GM23338 (cell line): ENCODE measurements at regions not wholly inside any gene's neighbourhood (a gene's known extent, or its start where the extent isn't known, plus 50 kb on each side); places are given as distances from the start of the nearest gene placed in this dataset.

Experiments
- ATAC-seq: fragments of 200-7000 bp; cut with Tn5 transposase; 3 replicates; pipeline ENCODE4 v1.9.1; 2020
- DNase-seq: peaks from one replicate; pipeline ENCODE4 v3.0.0-alpha.2; 2015; ENCODE audit warnings: low spot score
- H2AFZ ChIP-seq: fragments of 200-600 bp; sonication (generic); 2 replicates; pipeline ENCODE4 v1.8.0; 2016; ENCODE audit warnings: antibody characterized with exemption, mild to moderate bottlenecking, moderate library complexity
- H3F3A ChIP-seq: fragments of 200-600 bp; sonication (generic); replicated peaks from 2 replicates; pipeline ENCODE4 v1.8.0; 2017; ENCODE audit warnings: antibody characterized with exemption, mixed run types, low read depth
- H3K27ac ChIP-seq: fragments of 200-600 bp; sonication (generic); 2 replicates; pipeline ENCODE4 v1.6.1; 2016; ENCODE audit warnings: low read depth
- H3K27me3 ChIP-seq: fragments of 200-600 bp; sonication (generic); 2 replicates; pipeline ENCODE4 v1.8.0; 2016; ENCODE audit warnings: mild to moderate bottlenecking, mixed run types, moderate library complexity; ENCODE audit not compliant: insufficient read depth
- H3K36me3 ChIP-seq: fragments of 200-600 bp; sonication (generic); 2 replicates; pipeline ENCODE4 v1.8.0; 2016; ENCODE audit warnings: mild to moderate bottlenecking; ENCODE audit not compliant: insufficient read depth
- H3K4me1 ChIP-seq: fragments of 200-600 bp; sonication (generic); 2 replicates; pipeline ENCODE4 v1.8.0; 2016; ENCODE audit warnings: mild to moderate bottlenecking, moderate library complexity; ENCODE audit not compliant: insufficient read depth
- H3K4me2 ChIP-seq: fragments of 200-600 bp; sonication (generic); 2 replicates; pipeline ENCODE4 v1.7.1; 2017; ENCODE audit warnings: mixed run types
- H3K4me3 ChIP-seq: fragments of 200-600 bp; sonication (generic); 2 replicates; pipeline ENCODE4 v1.6.1; 2016; ENCODE audit warnings: mixed run types
- H3K79me2 ChIP-seq: fragments of 200-600 bp; sonication (generic); replicated peaks from 2 replicates; pipeline ENCODE4 v1.8.0; 2017; ENCODE audit warnings: mild to moderate bottlenecking; ENCODE audit not compliant: insufficient read depth
- H3K9me2 ChIP-seq: fragments of 200-600 bp; sonication (generic); 2 replicates; pipeline ENCODE4 v1.8.0; 2017; ENCODE audit not compliant: insufficient read depth
- H4K20me1 ChIP-seq: fragments of 200-600 bp; sonication (generic); replicated peaks from 2 replicates; pipeline ENCODE4 v1.8.0; 2017; ENCODE audit warnings: mild to moderate bottlenecking; ENCODE audit not compliant: insufficient read depth
- H3K27ac Mint-ChIP-seq: 2 replicates; pipeline ENCODE4 v1.8.0; 2020; ENCODE audit warnings: inconsistent platforms, mild to moderate bottlenecking, moderate library complexity, mixed read lengths
- H3K27me3 Mint-ChIP-seq: 3 replicates; pipeline ENCODE4 v1.8.0; 2022; ENCODE audit warnings: low read depth, mild to moderate bottlenecking, moderate library complexity, mixed read lengths, inconsistent platforms; ENCODE audit not compliant: insufficient read depth, poor library complexity
- H3K36me3 Mint-ChIP-seq: 3 replicates; pipeline ENCODE4 v1.8.0; 2021; ENCODE audit warnings: low read depth, mild to moderate bottlenecking, inconsistent platforms, moderate library complexity, mixed read lengths
- H3K4me1 Mint-ChIP-seq: 3 replicates; pipeline ENCODE4 v1.8.0; 2020; ENCODE audit warnings: mild to moderate bottlenecking, inconsistent platforms, mixed read lengths
- H3K4me3 Mint-ChIP-seq: 3 replicates; pipeline ENCODE4 v1.8.0; 2021; ENCODE audit warnings: moderate library complexity, mild to moderate bottlenecking, inconsistent platforms, mixed read lengths
- H3K9me3 Mint-ChIP-seq: 3 replicates; pipeline ENCODE4 v1.8.0; 2020; ENCODE audit warnings: moderate library complexity, mild to moderate bottlenecking, inconsistent platforms, mixed read lengths
- CREB1 ChIP-seq: fragments of 250-450 bp; sonication (Bioruptor Pico); IDR thresholded peaks from 2 replicates; pipeline ENCODE4 v1.5.0; 2020; ENCODE audit warnings: low read depth, mild to moderate bottlenecking, moderate library complexity
- ETS1 ChIP-seq: IDR thresholded peaks from 2 replicates; pipeline ENCODE4 v1.6.1; 2016; ENCODE audit warnings: antibody characterized with exemption
- EZH2phosphoT487 ChIP-seq: fragments of 200-600 bp; sonication (generic); IDR thresholded peaks from one replicate; pipeline ENCODE4 v1.8.1; 2018; ENCODE audit warnings: antibody characterized with exemption; ENCODE audit not compliant: unreplicated experiment
- JUNB ChIP-seq: IDR thresholded peaks from one replicate; pipeline ENCODE4 v1.6.1; 2016; ENCODE audit warnings: antibody characterized with exemption; ENCODE audit not compliant: unreplicated experiment
- NANOG ChIP-seq: IDR thresholded peaks from 2 replicates; pipeline ENCODE4 v1.6.1; 2016; ENCODE audit warnings: antibody characterized with exemption, borderline replicate concordance
- POLR2AphosphoS5 ChIP-seq: IDR thresholded peaks from 2 replicates; pipeline ENCODE4 v1.6.1; 2016; ENCODE audit warnings: antibody characterized with exemption, low read depth
- REST ChIP-seq: IDR thresholded peaks from one replicate; pipeline ENCODE4 v1.6.1; 2018; ENCODE audit warnings: antibody characterized with exemption; ENCODE audit not compliant: unreplicated experiment
- ZNF114 ChIP-seq: fragments of 250-450 bp; sonication (Bioruptor Pico); IDR thresholded peaks from 2 replicates; pipeline ENCODE4 v1.5.0; 2020; ENCODE audit warnings: mild to moderate bottlenecking, moderate library complexity
- TF ChIP-seq, protein P1 (sequence below): fragments of 250-450 bp; sonication (Bioruptor Pico); IDR thresholded peaks from 2 replicates; pipeline ENCODE4 v1.5.0; 2020; ENCODE audit warnings: mild to moderate bottlenecking, moderate library complexity
- TF ChIP-seq, protein P2 (sequence below), 2 experiments: fragments of 200-600 bp in 1 of 2; sonication (generic) in 1 of 2; conservative IDR thresholded peaks; 2 replicates each; pipeline versions ENCODE4 v1.5.1 to v1.6.1; 2016 to 2017; ENCODE audit warnings: antibody characterized with exemption in 2 of 2, low read depth in 2 of 2, mild to moderate bottlenecking in 2 of 2, moderate library complexity in 1 of 2

DNA sequence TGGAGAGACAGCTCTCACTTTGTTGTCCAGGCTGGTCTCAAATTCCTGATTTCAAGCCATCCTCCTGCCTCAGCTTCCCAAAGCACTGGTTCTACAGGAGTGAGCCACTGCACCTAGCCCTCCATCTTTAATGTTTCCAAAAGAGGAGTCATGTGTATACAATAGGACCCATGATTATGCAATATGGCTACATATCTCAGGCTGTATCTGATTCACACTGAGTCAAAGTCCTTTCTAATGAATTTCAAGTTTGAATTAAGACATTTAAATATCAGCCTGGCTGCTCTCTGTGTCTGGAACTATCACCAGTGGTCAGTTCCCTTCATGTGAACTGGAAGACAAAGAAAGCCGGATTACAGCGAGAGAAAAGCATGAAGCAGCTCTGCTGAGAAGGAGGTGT lies 90.5 kb downstream of the MINAR1 start:
- Mint-ChIP-seq H3K36me3 (no peaks in the 10 kb centered on the region), H3K27me3 (no peaks in the 10 kb centered on the region), H3K9me3 (no peaks in the 10 kb centered on the region; the same call in 2 of the 3 replicates), H3K4me3 (no peak overlapping the region), H3K27ac (no peak overlapping the region), H3K4me1 (peaks cover 6% of the 10 kb centered on the region)
- no peak overlapping the region for H3K4me2 ChIP-seq
- H3F3A ChIP-seq: no peaks in the 10 kb centered on the region
- no peak for TF ChIP-seq POLR2AphosphoS5
- no peak for TF ChIP-seq NANOG
- no peak for TF ChIP-seq REST
- no peak for TF ChIP-seq CREB1
- no peak for TF ChIP-seq ZNF114 (CRISPR knock-in tag)
- TF ChIP-seq, protein P1, sequence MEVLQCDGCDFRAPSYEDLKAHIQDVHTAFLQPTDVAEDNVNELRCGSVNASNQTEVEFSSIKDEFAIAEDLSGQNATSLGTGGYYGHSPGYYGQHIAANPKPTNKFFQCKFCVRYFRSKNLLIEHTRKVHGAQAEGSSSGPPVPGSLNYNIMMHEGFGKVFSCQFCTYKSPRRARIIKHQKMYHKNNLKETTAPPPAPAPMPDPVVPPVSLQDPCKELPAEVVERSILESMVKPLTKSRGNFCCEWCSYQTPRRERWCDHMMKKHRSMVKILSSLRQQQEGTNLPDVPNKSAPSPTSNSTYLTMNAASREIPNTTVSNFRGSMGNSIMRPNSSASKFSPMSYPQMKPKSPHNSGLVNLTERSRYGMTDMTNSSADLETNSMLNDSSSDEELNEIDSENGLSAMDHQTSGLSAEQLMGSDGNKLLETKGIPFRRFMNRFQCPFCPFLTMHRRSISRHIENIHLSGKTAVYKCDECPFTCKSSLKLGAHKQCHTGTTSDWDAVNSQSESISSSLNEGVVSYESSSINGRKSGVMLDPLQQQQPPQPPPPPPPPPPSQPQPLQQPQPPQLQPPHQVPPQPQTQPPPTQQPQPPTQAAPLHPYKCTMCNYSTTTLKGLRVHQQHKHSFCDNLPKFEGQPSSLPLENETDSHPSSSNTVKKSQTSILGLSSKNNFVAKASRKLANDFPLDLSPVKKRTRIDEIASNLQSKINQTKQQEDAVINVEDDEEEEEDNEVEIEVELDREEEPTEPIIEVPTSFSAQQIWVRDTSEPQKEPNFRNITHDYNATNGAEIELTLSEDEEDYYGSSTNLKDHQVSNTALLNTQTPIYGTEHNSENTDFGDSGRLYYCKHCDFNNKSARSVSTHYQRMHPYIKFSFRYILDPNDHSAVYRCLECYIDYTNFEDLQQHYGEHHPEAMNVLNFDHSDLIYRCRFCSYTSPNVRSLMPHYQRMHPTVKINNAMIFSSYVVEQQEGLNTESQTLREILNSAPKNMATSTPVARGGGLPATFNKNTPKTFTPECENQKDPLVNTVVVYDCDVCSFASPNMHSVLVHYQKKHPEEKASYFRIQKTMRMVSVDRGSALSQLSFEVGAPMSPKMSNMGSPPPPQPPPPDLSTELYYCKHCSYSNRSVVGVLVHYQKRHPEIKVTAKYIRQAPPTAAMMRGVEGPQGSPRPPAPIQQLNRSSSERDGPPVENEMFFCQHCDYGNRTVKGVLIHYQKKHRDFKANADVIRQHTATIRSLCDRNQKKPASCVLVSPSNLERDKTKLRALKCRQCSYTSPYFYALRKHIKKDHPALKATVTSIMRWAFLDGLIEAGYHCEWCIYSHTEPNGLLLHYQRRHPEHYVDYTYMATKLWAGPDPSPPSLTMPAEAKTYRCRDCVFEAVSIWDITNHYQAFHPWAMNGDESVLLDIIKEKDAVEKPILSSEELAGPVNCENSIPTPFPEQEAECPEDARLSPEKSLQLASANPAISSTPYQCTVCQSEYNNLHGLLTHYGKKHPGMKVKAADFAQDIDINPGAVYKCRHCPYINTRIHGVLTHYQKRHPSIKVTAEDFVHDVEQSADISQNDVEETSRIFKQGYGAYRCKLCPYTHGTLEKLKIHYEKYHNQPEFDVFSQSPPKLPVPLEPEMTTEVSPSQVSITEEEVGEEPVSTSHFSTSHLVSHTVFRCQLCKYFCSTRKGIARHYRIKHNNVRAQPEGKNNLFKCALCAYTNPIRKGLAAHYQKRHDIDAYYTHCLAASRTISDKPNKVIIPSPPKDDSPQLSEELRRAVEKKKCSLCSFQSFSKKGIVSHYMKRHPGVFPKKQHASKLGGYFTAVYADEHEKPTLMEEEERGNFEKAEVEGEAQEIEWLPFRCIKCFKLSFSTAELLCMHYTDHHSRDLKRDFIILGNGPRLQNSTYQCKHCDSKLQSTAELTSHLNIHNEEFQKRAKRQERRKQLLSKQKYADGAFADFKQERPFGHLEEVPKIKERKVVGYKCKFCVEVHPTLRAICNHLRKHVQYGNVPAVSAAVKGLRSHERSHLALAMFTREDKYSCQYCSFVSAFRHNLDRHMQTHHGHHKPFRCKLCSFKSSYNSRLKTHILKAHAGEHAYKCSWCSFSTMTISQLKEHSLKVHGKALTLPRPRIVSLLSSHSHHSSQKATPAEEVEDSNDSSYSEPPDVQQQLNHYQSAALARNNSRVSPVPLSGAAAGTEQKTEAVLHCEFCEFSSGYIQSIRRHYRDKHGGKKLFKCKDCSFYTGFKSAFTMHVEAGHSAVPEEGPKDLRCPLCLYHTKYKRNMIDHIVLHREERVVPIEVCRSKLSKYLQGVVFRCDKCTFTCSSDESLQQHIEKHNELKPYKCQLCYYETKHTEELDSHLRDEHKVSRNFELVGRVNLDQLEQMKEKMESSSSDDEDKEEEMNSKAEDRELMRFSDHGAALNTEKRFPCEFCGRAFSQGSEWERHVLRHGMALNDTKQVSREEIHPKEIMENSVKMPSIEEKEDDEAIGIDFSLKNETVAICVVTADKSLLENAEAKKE (CRISPR knock-in tag): no peak
- no peak for TF ChIP-seq EZH2phosphoT487
- TF ChIP-seq, protein P2, sequence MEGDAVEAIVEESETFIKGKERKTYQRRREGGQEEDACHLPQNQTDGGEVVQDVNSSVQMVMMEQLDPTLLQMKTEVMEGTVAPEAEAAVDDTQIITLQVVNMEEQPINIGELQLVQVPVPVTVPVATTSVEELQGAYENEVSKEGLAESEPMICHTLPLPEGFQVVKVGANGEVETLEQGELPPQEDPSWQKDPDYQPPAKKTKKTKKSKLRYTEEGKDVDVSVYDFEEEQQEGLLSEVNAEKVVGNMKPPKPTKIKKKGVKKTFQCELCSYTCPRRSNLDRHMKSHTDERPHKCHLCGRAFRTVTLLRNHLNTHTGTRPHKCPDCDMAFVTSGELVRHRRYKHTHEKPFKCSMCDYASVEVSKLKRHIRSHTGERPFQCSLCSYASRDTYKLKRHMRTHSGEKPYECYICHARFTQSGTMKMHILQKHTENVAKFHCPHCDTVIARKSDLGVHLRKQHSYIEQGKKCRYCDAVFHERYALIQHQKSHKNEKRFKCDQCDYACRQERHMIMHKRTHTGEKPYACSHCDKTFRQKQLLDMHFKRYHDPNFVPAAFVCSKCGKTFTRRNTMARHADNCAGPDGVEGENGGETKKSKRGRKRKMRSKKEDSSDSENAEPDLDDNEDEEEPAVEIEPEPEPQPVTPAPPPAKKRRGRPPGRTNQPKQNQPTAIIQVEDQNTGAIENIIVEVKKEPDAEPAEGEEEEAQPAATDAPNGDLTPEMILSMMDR (conservative IDR thresholded peaks at IDR 0.05; ENCODE audit: low read depth in 2 of 2): no peak
- no peak for TF ChIP-seq JUNB
- no peak for TF ChIP-seq ETS1
- no peaks in the 10 kb centered on the region for H3K27me3 ChIP-seq
- H3K4me1 ChIP-seq: no peaks in the 10 kb centered on the region
- no peaks in the 10 kb centered on the region for H3K79me2 ChIP-seq
- H3K4me3 ChIP-seq: no peak overlapping the region
- H3K9me2 ChIP-seq: peaks cover 9% of the 10 kb centered on the region
- DNase-seq: no peak
- no peaks in the 10 kb centered on the region for H3K36me3 ChIP-seq
- H4K20me1 ChIP-seq: no peaks in the 10 kb centered on the region
- H2AFZ ChIP-seq: no peak overlapping the region
- no peak for ATAC-seq
- H3K27ac ChIP-seq: no peak overlapping the region
